ENCODE measurements at regions not wholly inside any gene's neighbourhood (a gene's known extent, or its start where the extent isn't known, plus 50 kb on each side); places are given as distances from the start of the nearest gene placed in this dataset.

- no peak for FAIRE-seq
Observed at GRCh38 chr18:70446063-70446462, 157.2 kb downstream of the SOCS6 start.

DNA sequence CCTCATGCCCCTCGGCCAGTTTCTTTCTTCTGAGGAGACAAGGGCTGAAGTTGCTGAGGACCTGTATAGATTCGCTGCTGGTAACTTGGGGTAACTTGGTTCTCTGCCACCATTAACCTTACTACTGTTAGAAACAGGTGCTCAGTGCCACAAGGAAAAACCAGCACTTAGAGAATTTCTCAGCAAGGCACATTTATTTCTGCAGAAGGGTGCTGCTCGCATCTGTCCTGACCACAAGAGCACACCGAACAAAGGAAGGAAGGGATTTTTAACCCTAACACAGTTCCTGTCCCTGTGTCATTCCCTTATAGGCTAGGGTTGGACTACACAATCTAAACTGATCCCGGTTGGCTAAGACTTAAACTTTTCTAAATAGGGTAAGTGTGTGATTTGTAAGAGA, 154.1 kb downstream of the SOCS6 start:
- FAIRE-seq, result no peak

DNA sequence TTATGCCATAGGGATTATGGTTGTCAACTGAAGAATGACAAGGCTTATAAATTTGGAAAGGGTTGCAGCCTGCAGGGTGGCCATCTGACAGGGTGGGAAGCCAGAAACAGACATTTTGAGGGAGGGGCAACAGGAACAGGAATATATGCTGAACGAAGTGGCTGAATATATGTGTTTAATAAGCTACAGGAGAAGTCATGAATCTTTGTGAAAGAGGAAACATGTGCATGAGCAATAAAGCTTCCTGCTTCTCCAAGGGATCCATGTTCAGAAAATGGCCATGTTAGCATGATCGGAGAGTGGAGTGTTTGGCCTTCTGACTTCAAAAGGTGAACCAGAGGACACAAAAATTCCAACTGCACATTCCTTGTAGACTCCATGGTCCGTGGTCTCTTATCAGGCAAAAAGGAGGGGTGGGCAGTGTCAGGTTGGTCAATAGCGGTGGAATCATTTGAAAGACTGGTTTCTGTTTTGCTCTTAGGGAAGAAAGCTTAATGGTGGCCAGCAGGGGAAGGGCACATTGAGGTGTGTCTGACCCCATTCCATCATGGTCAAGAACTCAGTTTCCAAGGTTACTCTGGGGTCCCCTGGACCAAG, 144.1 kb downstream of the SOCS6 start:
- FAIRE-seq, result no peak

- no peak for FAIRE-seq
Observed at GRCh38 chr18:70431203-70431624, 142.4 kb downstream of the SOCS6 start.

DNA sequence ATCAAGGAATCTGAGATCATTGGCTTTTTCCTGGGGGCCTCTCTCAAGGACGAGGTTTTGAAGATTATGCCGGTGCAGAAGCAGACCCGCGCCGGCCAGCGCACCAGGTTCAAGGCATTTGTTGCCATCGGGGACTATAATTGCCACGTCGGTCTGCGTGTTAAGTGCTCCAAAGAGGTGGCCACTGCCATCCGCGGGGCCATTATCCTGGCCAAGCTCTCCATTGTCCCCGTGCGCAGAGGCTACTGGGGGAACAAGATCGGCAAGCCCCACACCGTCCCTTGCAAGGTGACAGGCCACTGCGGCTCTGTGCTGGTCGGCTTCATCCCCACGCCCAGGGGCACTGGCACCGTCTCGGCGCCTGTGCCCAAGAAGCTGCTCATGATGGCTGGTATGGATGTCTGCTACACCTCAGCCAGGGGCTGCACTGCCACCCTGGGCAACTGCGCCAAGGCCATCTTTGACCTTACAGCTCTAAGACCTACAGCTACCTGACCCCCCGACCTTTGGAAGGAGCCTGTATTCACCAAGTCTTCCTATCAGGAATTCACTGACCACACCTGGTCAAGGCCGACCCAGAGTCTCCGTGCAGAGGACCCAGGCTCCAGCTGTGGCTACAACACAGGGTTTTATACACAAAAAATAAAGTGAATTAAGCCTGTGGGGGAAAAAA, 141.8 kb downstream of the SOCS6 start:
- FAIRE-seq, result no peak

- FAIRE-seq, result no peak
Observed at GRCh38 chr18:70429847-70430500, 141.1 kb downstream of the SOCS6 start.

DNA sequence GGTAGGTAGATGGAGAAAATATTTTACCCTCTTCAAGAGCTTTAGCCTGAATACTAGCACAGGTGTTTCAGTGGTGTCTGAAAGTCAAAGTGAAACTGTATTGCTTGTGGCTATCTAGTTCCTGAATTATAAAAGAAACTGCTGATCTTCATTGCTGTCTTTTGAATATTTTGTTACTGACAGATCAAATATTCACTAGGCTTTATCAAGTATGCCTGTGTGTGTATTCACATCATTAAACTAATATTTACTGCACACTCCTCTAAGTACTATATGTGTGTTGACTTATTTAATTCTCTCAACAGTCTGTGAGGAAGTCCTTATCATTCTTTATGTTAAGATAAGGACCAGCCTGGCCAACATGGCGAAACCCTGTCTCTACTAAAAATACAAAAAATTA, 139.6 kb downstream of the SOCS6 start:
- FAIRE-seq, result no peak

GRCh38 chr18:70426818-70427217, 138.0 kb downstream of the SOCS6 start:
- FAIRE-seq, result no peak

- no peak for FAIRE-seq
Observed at GRCh38 chr18:70425236-70425635, 136.4 kb downstream of the SOCS6 start.

DNA sequence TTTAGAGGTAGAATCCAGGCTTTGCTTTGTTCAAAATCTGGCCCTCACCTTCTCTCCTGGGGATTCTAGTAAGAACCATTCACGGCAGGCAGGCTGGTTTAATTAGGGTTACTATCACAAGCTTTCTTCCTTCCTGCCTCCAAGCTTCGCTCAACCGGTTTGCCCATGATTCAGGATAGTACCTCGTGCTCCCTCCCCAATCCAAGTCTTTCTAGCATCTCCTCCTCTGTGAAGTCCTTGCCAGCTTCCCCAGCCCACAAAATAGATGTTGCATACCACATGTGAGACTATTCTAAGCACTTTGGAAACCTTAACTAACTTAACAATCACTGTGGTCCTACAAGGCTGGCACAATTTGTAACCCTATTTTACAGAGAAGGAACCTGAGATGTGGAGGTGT, 135.1 kb downstream of the SOCS6 start:
- FAIRE-seq, result no peak

GRCh38 chr18:70423120-70423519, 134.3 kb downstream of the SOCS6 start:
- no peak for FAIRE-seq

- FAIRE-seq, result no peak
Observed at GRCh38 chr18:70422391-70422965, 133.6 kb downstream of the SOCS6 start.

DNA sequence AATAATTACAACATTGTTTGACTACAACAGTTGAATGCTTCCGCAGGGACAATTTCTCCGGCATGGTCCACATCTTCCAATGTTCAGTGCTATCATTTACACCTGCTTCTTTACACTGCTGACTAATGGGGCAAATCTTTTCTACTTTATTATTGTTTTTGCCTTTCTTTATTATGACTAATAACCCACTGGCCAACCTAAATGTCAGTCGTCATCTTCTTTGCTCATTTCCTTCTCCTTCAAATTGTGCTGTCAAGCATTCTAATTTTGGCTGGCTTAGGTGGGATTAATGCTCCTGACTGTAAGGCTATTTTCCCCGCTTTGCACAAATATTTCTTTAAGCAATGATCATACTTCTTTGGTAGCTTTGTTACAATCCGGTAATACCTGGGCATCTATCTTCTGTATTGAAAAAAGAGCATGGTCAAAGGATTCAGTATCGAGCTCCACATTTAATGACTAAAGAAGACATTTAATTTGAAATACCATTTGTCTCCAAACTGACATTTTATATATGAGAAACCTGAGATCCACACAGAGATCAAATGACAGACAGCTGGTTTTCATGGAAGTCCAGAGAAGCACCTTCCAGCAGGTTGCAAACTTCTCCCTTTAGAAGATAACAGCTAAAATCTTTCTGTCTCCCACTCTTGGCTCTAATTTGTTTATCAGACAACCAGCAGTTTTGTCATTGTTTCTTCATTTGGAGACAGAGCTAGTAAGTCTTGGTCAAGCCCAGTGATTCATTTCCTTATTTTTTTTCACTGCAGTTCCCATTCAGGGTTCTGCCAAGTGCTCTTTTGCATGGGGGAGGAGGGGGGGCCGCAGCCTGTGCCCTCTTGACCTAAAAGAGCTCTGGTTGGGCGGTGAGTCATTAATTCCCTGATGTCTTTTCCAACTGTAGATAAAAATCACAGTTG, 132.9 kb downstream of the SOCS6 start:
- FAIRE-seq, result no peak

GRCh38 chr18:70420146-70420898, 131.5 kb downstream of the SOCS6 start:
- no peak for FAIRE-seq

DNA sequence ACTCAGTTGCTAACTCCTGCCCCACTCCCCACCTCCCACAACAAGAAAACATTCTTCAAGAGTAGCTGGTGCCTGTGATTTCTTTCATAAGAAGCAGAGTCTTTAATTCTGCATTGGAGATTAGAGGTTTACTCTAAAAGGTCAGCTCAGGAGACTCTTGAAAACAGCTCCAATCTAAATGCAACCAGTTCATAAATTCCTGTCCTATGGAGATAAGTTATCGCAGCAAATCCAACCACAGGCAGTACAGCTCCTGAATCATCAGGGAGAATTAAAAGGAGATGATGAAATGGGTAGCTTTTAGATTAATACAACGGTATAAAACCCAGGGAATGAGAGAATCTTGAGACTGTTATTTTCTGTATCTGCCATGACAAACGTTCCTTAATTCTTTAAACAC, 130.7 kb downstream of the SOCS6 start:
- FAIRE-seq, result no peak

GRCh38 chr18:70418546-70419311, 129.9 kb downstream of the SOCS6 start:
- no peak for FAIRE-seq

DNA sequence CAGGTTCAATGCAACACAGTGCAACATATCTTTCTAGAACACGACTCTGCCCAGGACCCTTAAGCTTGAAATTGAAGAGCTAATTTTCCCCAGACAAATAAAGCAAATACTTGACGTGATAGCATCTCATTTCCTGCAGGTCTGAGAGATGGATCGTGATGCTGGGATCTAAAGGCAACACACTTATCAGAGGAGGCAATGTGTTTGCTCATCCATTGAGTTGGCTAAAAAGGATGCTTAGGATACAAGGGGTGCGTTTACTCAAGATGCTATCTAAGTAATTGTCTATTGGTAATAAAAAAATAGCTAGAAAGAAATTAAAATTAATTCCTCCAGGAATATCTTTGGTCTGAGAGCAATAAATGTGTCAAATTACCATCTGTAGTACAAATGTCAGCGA, 129.0 kb downstream of the SOCS6 start:
- FAIRE-seq, result no peak

DNA sequence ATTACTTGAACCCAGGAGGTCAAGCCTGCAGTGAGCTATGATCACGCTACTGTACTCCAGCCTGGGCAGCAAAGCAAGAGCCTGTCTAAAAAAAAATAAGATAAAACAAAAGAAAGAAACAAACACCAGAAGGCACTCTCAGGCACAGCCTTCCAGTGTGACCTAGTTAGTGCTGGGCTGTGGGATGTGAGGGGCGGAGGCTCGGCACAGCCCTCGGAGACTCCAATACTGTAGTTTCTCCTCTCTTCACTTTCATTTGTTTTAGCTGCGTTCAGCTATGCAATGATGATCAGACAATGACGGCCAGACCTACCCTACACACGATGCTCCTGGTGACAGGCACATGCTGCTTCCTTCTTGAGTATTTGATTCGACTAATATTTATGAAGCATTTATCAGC, 127.7 kb downstream of the SOCS6 start:
- no peak for FAIRE-seq

DNA sequence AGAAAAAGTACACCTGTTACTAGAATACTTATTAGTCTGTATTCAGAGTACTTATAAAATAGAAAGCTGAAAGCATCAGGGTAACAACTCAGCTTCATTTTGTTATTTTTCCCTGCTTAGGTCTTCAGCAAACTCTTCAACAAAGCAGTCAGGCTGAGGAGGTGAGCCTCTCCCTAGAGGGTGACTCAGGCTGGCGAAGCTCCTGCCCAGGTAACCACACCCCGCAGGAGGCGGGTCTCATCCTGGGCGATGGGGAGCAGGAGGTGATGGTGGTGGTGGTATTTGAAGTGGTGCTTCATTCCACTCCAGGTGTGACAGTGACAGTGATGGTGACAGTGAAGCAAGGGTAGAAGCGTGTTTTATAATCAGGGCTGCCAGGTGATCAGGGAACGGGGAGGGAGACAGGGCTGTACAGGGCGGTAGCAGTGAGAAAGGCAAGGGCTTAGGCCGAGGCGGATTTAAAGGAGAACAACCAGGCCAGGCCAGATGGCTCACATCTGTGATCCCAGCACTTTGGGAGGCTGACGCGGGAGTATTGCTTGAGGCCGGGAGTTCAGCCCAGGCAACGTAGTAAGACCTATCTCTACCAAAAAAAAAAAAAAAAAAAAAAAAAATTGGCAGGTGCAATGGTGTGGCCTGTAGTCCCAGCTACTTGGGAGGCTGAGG, 127.1 kb downstream of the SOCS6 start:
- no peak for FAIRE-seq

GRCh38 chr18:70414315-70414900, 125.6 kb downstream of the SOCS6 start:
- FAIRE-seq, result no peak

All from endometrium (tissue), 2 donors.